ENCODE measurements at regions not wholly inside any gene's neighbourhood (a gene's known extent, or its start where the extent isn't known, plus 50 kb on each side); places are given as distances from the start of the nearest gene placed in this dataset.

DNA sequence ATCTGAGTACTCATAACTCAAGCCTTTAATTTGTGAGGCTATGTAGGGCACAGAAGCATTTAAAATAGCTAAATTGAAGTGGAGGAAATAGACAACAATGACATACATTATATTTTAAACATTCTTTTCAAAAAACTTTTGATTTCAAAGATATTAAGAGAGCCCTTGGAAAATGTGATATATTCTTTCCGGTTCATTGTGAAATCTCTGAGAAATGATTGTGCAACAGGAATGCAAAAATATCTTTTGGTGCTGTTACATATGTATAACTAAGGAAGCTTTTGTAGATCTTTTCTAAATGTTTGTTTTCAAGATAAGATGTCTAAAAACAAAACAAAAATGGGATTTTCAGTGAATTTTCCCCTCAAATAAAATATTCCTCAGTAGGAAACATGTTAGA lies 185.2 kb downstream of the LEPR start:
- no peaks in the 10 kb centered on the region for H3K4me1 ChIP-seq (ENCODE audit: control insufficient read depth, extremely low read depth, insufficient read depth, low read length)
- H3K9me1 ChIP-seq (ENCODE audit: control insufficient read depth, extremely low read depth, insufficient read depth, low read length) = no peaks in the 10 kb centered on the region
- H2AFZ ChIP-seq (ENCODE audit: control insufficient read depth, low read length) = no peak overlapping the region
- H4K20me1 ChIP-seq (ENCODE audit: control insufficient read depth, extremely low read depth, insufficient read depth, low read length) = no peaks in the 10 kb centered on the region
- DNase-seq (ENCODE audit: low read depth, low spot score) = no peak
- no peak overlapping the region for H3K9ac ChIP-seq (ENCODE audit: control insufficient read depth, extremely low read depth, insufficient read depth, low read length)
- FAIRE-seq = no peak
- dilution Hi-C loops (cut with MboI; ENCODE audit: extremely low pct_ligation_motif_present, low sequenced_read_pairs) = no loop called here
- TF ChIP-seq EZH2 (IDR thresholded peaks at IDR 0.05; ENCODE audit: low read length) = no peak
- TF ChIP-seq, protein P1, sequence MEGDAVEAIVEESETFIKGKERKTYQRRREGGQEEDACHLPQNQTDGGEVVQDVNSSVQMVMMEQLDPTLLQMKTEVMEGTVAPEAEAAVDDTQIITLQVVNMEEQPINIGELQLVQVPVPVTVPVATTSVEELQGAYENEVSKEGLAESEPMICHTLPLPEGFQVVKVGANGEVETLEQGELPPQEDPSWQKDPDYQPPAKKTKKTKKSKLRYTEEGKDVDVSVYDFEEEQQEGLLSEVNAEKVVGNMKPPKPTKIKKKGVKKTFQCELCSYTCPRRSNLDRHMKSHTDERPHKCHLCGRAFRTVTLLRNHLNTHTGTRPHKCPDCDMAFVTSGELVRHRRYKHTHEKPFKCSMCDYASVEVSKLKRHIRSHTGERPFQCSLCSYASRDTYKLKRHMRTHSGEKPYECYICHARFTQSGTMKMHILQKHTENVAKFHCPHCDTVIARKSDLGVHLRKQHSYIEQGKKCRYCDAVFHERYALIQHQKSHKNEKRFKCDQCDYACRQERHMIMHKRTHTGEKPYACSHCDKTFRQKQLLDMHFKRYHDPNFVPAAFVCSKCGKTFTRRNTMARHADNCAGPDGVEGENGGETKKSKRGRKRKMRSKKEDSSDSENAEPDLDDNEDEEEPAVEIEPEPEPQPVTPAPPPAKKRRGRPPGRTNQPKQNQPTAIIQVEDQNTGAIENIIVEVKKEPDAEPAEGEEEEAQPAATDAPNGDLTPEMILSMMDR (optimal IDR thresholded peaks at IDR 0.05 in 1 of 3, IDR thresholded peaks at IDR 0.05 in 1 of 3, conservative IDR thresholded peaks at IDR 0.05 in 1 of 3; ENCODE audit: extremely low read depth in 1 of 3, insufficient read depth in 2 of 3, low read length in 3 of 3) = no peak
- H3K4me3 ChIP-seq (ENCODE audit: control insufficient read depth in 2 of 3, extremely low read depth in 1 of 3, insufficient read depth in 2 of 3, low read depth in 1 of 3, low read length in 3 of 3) = no peak overlapping the region
- no peaks in the 10 kb centered on the region for H3K79me2 ChIP-seq (ENCODE audit: control insufficient read depth, insufficient read depth, low read length)
- H3K27me3 ChIP-seq (ENCODE audit: control insufficient read depth, extremely low read depth, insufficient read depth, low read length) = no peaks in the 10 kb centered on the region
- H3K9me3 ChIP-seq (ENCODE audit: control insufficient read depth, low read depth, low read length) = no peaks in the 10 kb centered on the region
- no peak overlapping the region for H3K27ac ChIP-seq (ENCODE audit: control insufficient read depth, insufficient read depth, low read length)
- H3K4me2 ChIP-seq (ENCODE audit: control insufficient read depth, extremely low read depth, insufficient read depth, low read depth, low read length) = no peak overlapping the region
- H3K36me3 ChIP-seq (ENCODE audit: control insufficient read depth in 2 of 2, extremely low read depth in 1 of 2, insufficient read depth in 2 of 2, low read length in 2 of 2) = no peaks in the 10 kb centered on the region

- TF ChIP-seq EZH2 (IDR thresholded peaks at IDR 0.05; ENCODE audit: low read length) = no peak
- TF ChIP-seq, protein P1 (optimal IDR thresholded peaks at IDR 0.05 in 1 of 3, IDR thresholded peaks at IDR 0.05 in 1 of 3, conservative IDR thresholded peaks at IDR 0.05 in 1 of 3; ENCODE audit: extremely low read depth in 1 of 3, insufficient read depth in 2 of 3, low read length in 3 of 3) = no peak
- Histone ChIP-seq H3K4me3 (ENCODE audit: control insufficient read depth in 2 of 3, extremely low read depth in 1 of 3, insufficient read depth in 2 of 3, low read depth in 1 of 3, low read length in 3 of 3) (no peak overlapping the region), H3K9me3 (ENCODE audit: control insufficient read depth, low read depth, low read length) (no peaks in the 10 kb centered on the region), H3K79me2 (ENCODE audit: control insufficient read depth, insufficient read depth, low read length) (no peaks in the 10 kb centered on the region), H2AFZ (ENCODE audit: control insufficient read depth, low read length) (no peak overlapping the region), H4K20me1 (ENCODE audit: control insufficient read depth, extremely low read depth, insufficient read depth, low read length) (no peaks in the 10 kb centered on the region), H3K4me2 (ENCODE audit: control insufficient read depth, extremely low read depth, insufficient read depth, low read depth, low read length) (no peak overlapping the region), H3K27me3 (ENCODE audit: control insufficient read depth, extremely low read depth, insufficient read depth, low read length) (no peaks in the 10 kb centered on the region), H3K9me1 (ENCODE audit: control insufficient read depth, extremely low read depth, insufficient read depth, low read length) (no peaks in the 10 kb centered on the region), H3K36me3 (ENCODE audit: control insufficient read depth in 2 of 2, extremely low read depth in 1 of 2, insufficient read depth in 2 of 2, low read length in 2 of 2) (no peaks in the 10 kb centered on the region), H3K4me1 (ENCODE audit: control insufficient read depth, extremely low read depth, insufficient read depth, low read length) (no peaks in the 10 kb centered on the region), H3K27ac (ENCODE audit: control insufficient read depth, insufficient read depth, low read length) (no peak overlapping the region), H3K9ac (ENCODE audit: control insufficient read depth, extremely low read depth, insufficient read depth, low read length) (no peak overlapping the region)
- dilution Hi-C loops (cut with MboI; ENCODE audit: extremely low pct_ligation_motif_present, low sequenced_read_pairs) = no loop called here
- FAIRE-seq = no peak
- DNase-seq (ENCODE audit: low read depth, low spot score) = no peak
Observed at GRCh38 chr1:65606426-65606825, 186.0 kb downstream of the LEPR start.
